Muscle layer of duodenum (tissue), 2 donors: ENCODE measurements at regions not wholly inside any gene's neighbourhood (a gene's known extent, or its start where the extent isn't known, plus 50 kb on each side); places are given as distances from the start of the nearest gene placed in this dataset.

Experiments
- H3K27ac ChIP-seq: one replicate; pipeline ENCODE4 v1.7.0; 2013; ENCODE audit warnings: mild to moderate bottlenecking, low read length
- H3K27me3 ChIP-seq: one replicate; pipeline ENCODE4 v1.7.0; 2013; ENCODE audit warnings: low read depth, mild to moderate bottlenecking, control low read depth, low read length
- H3K36me3 ChIP-seq, 2 donors: one replicate each; pipeline ENCODE4 v1.7.0; 2013; ENCODE audit warnings: low read length in 2 of 2, control low read depth in 1 of 2, mild to moderate bottlenecking in 1 of 2; ENCODE audit not compliant: insufficient read depth in 2 of 2, control insufficient read depth in 1 of 2
- H3K4me1 ChIP-seq, 2 donors: one replicate each; pipeline ENCODE4 v1.7.0; 2013; ENCODE audit warnings: low read length in 2 of 2, mild to moderate bottlenecking in 2 of 2, control low read depth in 1 of 2, moderate library complexity in 1 of 2; ENCODE audit not compliant: insufficient read depth in 2 of 2, control insufficient read depth in 1 of 2
- H3K4me3 ChIP-seq, 2 donors: one replicate each; pipeline ENCODE4 v1.7.0; 2013; ENCODE audit warnings: low read length in 2 of 2, low read depth in 1 of 2, mild to moderate bottlenecking in 1 of 2
- H3K9me3 ChIP-seq, 2 donors: one replicate each; pipeline ENCODE4 v1.7.0; 2013; ENCODE audit warnings: low read length in 2 of 2, control low read depth in 1 of 2, mild to moderate bottlenecking in 1 of 2; ENCODE audit not compliant: control insufficient read depth in 1 of 2
- donor health status: healthy.

- H3K9me3 ChIP-seq, result peaks cover 0 to 4% of the 10 kb centered on the region in 2 donors
- no peaks in the 10 kb centered on the region for H3K4me1 ChIP-seq
- no peak overlapping the region for H3K4me3 ChIP-seq
- H3K27ac ChIP-seq, result no peak overlapping the region
- H3K36me3 ChIP-seq, result no peaks in the 10 kb centered on the region
- H3K27me3 ChIP-seq, result no peaks in the 10 kb centered on the region
These were observed 177.1 kb downstream of the DMAC1 start for GRCh38 chr9:7622481-7622880.

DNA sequence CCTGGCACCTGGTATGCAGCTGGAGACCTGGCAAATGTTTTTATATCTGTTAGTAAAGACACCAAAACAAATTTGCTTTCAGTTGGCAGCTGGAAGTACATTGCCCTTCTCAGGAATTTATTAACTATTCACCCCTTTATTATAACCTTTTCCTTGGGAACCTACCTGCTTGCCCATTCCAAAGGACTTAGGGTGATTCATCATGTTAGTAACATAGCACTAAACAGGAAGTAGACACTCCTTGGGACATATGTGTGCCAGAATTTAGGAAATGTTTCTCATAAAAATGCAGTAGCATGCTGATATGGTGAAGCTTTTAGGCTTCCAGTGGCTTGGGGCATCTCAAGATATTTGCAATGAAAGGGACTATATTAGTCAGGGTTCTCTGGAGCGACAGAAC, 184.2 kb downstream of the DMAC1 start:
- Histone ChIP-seq H3K4me3 (no peak overlapping the region), H3K9me3 (no peaks in the 10 kb centered on the region), H3K27ac (no peak overlapping the region), H3K4me1 (no peaks in the 10 kb centered on the region), H3K36me3 (no peaks in the 10 kb centered on the region), H3K27me3 (no peaks in the 10 kb centered on the region)

GRCh38 chr9:7613931-7614330, 185.6 kb downstream of the DMAC1 start:
- H3K4me3 ChIP-seq, result no peak overlapping the region
- H3K36me3 ChIP-seq, result no peaks in the 10 kb centered on the region

DNA sequence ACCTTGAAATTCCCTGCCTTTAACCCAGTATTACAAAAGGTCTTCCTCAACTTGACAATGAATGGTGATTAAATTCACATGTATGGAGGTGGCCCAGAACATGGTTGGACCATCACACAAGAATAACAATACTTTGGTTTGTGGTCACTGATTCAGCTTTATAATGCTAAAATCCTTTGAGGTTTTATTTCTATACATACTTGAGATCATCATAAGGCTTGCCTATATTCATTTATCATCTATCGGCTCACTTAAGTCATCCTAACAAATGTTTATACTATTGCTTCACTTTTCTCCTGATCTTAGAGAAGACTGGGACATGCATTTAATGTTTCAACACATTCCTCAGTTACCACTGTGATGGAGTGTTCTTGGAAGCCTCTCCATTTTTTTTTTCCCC, 191.3 kb downstream of the DMAC1 start:
- no peak overlapping the region for H3K27ac ChIP-seq
- H3K4me1 ChIP-seq, result no peaks in the 10 kb centered on the region
- H3K9me3 ChIP-seq, result no peaks in the 10 kb centered on the region
- no peaks in the 10 kb centered on the region for H3K27me3 ChIP-seq
- H3K36me3 ChIP-seq, result no peaks in the 10 kb centered on the region
- no peak overlapping the region for H3K4me3 ChIP-seq

More at GRCh38 chr9:7613931-7614330, 185.6 kb downstream of the DMAC1 start:
- H3K27me3 ChIP-seq, result no peaks in the 10 kb centered on the region
- H3K9me3 ChIP-seq, result no peaks in the 10 kb centered on the region
- no peaks in the 10 kb centered on the region for H3K4me1 ChIP-seq
- H3K27ac ChIP-seq, result no peak overlapping the region

- Histone ChIP-seq H3K27me3 (no peaks in the 10 kb centered on the region), H3K27ac (no peak overlapping the region), H3K4me3 (no peak overlapping the region), H3K4me1 (no peaks in the 10 kb centered on the region), H3K9me3 (no peaks in the 10 kb centered on the region), H3K36me3 (no peaks in the 10 kb centered on the region)
These were observed 192.2 kb downstream of the DMAC1 start for GRCh38 chr9:7607421-7607820.

GRCh38 chr9:7606591-7606990, 193.0 kb downstream of the DMAC1 start:
- H3K4me3 ChIP-seq, result no peak overlapping the region
- no peaks in the 10 kb centered on the region for H3K4me1 ChIP-seq
- no peaks in the 10 kb centered on the region for H3K9me3 ChIP-seq
- H3K27me3 ChIP-seq, result no peaks in the 10 kb centered on the region
- H3K36me3 ChIP-seq, result no peaks in the 10 kb centered on the region
- no peak overlapping the region for H3K27ac ChIP-seq

DNA sequence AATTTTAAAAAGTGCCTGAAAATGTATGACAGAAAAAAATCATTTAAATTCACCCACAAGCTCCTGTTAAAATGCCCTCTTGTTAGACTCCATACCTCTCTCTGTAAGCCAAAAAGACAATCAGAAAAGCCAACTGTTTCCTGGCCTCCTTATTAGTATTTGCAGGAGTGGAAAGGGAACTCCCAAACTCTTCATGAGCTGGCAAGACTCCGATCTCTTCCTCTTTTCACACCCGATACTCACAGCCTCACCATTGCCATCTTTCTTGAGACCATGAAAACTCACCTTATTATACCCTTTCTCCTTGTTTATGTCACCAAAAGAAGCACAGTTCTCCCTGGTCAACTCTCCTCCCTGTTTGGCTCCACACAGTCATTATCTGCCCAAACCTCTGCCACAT, 197.8 kb downstream of the DMAC1 start:
- Histone ChIP-seq H3K27me3 (no peaks in the 10 kb centered on the region), H3K4me1 (no peaks in the 10 kb centered on the region), H3K27ac (no peak overlapping the region), H3K9me3 (no peaks in the 10 kb centered on the region), H3K36me3 (no peaks in the 10 kb centered on the region), H3K4me3 (no peak overlapping the region)

DNA sequence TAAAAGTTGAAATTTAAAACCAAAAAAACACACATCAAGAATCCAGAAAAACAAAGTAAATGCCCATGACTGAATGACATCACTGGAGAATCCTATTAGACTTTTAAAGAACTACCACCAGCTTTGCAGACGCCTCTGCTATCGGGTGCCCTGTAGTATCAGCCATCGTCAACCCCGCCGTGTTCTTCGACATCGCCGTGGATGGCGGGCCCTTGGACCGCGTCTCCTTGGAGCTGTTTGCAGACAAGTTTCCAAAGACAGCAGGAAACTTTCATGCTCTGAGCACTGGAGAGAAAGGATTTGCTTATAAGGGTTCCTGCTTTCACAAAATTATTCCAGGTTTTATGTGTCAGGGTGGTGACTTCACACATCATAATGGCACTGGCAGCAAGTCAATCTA, 201.9 kb downstream of the DMAC1 start:
- H3K4me3 ChIP-seq, result no peak overlapping the region
- H3K4me1 ChIP-seq, result no peaks in the 10 kb centered on the region
- peaks cover 0 to 7% of the 10 kb centered on the region in 2 donors for H3K9me3 ChIP-seq
- H3K27ac ChIP-seq, result no peak overlapping the region
- no peaks in the 10 kb centered on the region for H3K36me3 ChIP-seq
- no peaks in the 10 kb centered on the region for H3K27me3 ChIP-seq

- no peaks in the 10 kb centered on the region for H3K36me3 ChIP-seq
- H3K4me1 ChIP-seq, result no peaks in the 10 kb centered on the region
- no peaks in the 10 kb centered on the region for H3K27me3 ChIP-seq
- peaks cover 0 to 7% of the 10 kb centered on the region in 2 donors for H3K9me3 ChIP-seq
- no peak overlapping the region for H3K4me3 ChIP-seq
- no peak overlapping the region for H3K27ac ChIP-seq
These were observed 207.0 kb downstream of the DMAC1 start for GRCh38 chr9:7592321-7593316.

GRCh38 chr9:7591501-7591900, 208.1 kb downstream of the DMAC1 start:
- Histone ChIP-seq H3K27me3 (no peaks in the 10 kb centered on the region), H3K4me1 (no peaks in the 10 kb centered on the region), H3K9me3 (peaks cover 0 to 7% of the 10 kb centered on the region in 2 donors), H3K36me3 (no peaks in the 10 kb centered on the region), H3K27ac (no peak overlapping the region), H3K4me3 (no peak overlapping the region)

DNA sequence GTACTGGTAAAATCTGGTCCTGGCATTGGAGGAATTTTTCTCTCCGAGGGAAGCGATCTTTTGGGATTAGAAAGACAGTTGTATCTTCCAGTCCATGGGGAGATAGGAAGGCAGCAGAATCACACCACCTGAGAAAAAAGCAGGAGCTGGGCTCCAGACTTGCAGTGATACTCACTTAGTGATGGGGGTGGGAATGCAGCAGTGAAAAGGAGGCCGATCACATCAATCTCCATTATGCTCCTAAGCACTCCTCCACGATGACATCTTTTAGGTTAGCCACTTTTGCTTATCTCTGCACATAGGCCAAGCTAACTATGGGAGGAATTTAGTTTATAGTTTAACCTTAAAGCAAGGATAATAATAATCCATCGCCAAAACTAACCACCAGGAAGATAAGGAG, 219.0 kb downstream of the DMAC1 start:
- H3K27me3 ChIP-seq, result no peaks in the 10 kb centered on the region
- peaks cover 0 to 2% of the 10 kb centered on the region in 2 donors for H3K9me3 ChIP-seq
- H3K4me3 ChIP-seq, result no peak overlapping the region
- H3K4me1 ChIP-seq, result no peaks in the 10 kb centered on the region
- no peak overlapping the region for H3K27ac ChIP-seq
- no peaks in the 10 kb centered on the region for H3K36me3 ChIP-seq

DNA sequence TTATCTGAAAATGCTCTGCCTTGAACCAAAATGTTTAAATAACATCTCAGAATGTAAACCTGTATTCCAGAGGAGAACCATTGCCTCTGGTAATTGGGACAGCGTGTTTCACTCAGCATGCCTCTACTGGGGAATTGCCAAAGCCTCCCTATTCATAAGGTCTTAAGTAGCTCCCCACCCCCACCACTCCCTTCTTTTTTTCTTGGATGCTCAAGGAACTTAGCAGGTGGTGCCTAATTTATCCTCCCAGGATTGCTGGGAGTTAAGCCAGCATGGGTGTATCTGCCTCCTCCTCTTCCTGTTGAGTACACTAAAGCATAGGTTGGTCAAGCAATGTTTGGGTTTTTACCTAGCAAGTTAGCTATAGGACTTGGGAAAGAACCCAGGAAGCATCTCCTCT, 220.2 kb downstream of the DMAC1 start:
- Histone ChIP-seq H3K9me3 (no peaks in the 10 kb centered on the region), H3K4me3 (no peak overlapping the region), H3K36me3 (no peaks in the 10 kb centered on the region), H3K27ac (no peak overlapping the region), H3K27me3 (no peaks in the 10 kb centered on the region), H3K4me1 (no peaks in the 10 kb centered on the region)
